Fibroblast of mammary gland (primary cell): ENCODE measurements at regions not wholly inside any gene's neighbourhood (a gene's known extent, or its start where the extent isn't known, plus 50 kb on each side); places are given as distances from the start of the nearest gene placed in this dataset.

Experiments
- DNase-seq: peaks from one replicate; pipeline ENCODE4 v3.0.0-alpha.2; 2010; ENCODE audit warnings: low read depth
- H3K4me3 ChIP-seq: 2 replicates; pipeline ENCODE4 v1.5.1; 2011; ENCODE audit warnings: low read depth, mild to moderate bottlenecking, low read length, moderate library complexity; ENCODE audit not compliant: control insufficient read depth
- TF ChIP-seq, protein P1 (sequence below): conservative IDR thresholded peaks from 2 replicates; pipeline ENCODE4 v1.5.1; 2011; ENCODE audit warnings: low read depth, low read length, inconsistent platforms; ENCODE audit not compliant: control insufficient read depth, insufficient read depth

DNA sequence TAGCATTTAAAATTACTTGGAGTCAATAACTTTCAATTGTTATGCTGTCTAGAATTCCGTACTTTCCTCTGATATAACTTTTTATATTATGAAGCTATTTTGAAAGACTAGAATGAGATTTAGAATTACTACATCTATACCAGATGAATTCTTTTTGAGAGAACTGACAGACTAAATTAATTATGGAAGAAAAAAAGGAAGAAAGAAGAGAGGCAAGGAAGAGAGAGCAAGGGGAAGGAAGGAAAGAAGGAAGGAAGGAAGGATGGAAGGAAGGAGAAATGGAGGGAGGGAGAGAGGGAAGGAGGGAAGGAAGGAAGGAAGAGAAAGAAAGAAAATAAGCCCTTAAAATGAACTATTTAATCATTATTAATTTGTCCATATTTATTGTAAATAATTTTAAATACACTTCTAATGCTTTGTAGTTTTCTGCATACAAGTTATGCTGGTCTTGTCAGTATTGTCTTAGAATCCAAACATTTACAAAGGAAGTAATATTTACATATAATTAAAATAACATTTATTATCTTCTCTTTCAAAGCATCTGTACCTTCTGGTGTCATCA is 280.4 kb upstream of the HSF2 start:
- no peak overlapping the region for H3K4me3 ChIP-seq
- TF ChIP-seq, protein P1, sequence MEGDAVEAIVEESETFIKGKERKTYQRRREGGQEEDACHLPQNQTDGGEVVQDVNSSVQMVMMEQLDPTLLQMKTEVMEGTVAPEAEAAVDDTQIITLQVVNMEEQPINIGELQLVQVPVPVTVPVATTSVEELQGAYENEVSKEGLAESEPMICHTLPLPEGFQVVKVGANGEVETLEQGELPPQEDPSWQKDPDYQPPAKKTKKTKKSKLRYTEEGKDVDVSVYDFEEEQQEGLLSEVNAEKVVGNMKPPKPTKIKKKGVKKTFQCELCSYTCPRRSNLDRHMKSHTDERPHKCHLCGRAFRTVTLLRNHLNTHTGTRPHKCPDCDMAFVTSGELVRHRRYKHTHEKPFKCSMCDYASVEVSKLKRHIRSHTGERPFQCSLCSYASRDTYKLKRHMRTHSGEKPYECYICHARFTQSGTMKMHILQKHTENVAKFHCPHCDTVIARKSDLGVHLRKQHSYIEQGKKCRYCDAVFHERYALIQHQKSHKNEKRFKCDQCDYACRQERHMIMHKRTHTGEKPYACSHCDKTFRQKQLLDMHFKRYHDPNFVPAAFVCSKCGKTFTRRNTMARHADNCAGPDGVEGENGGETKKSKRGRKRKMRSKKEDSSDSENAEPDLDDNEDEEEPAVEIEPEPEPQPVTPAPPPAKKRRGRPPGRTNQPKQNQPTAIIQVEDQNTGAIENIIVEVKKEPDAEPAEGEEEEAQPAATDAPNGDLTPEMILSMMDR, result no peak
- no peak for DNase-seq

DNA sequence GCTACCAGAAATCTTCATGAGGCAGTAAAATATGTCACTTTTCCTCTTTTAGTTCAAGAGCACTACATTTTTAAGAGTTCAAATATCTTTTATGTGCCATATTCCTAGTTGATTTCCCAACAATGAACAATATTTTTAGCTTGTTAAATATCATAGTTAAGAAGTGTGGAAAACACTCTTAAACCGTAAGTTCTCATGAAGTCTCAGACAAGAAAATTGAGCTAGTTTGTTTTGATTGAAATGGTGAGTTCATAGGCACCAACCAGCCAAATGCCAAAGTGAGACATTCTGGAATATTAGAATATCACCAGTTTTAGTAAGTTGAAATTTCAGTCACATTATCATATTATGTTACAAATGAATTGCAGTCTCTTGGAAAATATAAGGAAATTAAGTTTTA is 277.2 kb upstream of the HSF2 start:
- H3K4me3 ChIP-seq, result no peak overlapping the region
- TF ChIP-seq, protein P1, result no peak
- no peak for DNase-seq

DNA sequence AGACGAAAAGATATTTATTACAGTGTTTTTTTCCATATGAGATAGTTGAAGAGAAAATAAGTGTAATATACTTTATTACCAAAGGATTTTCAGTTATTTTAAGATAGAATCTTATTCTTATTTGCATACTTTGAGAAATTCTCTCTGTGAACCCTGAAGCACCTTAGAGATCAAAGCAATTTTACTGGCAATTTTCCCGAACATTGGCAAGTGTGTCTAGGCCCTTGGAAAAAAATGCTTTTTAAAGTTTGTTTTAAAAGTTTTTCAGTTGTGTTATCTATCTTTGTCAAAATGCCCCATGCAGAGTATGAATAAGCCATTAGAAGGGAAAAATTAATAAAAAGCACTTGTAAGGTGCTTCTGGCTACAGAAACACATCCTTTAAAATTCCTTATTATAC is 276.8 kb upstream of the HSF2 start:
- DNase-seq, result no peak
- TF ChIP-seq, protein P1, result no peak
- no peak overlapping the region for H3K4me3 ChIP-seq

DNA sequence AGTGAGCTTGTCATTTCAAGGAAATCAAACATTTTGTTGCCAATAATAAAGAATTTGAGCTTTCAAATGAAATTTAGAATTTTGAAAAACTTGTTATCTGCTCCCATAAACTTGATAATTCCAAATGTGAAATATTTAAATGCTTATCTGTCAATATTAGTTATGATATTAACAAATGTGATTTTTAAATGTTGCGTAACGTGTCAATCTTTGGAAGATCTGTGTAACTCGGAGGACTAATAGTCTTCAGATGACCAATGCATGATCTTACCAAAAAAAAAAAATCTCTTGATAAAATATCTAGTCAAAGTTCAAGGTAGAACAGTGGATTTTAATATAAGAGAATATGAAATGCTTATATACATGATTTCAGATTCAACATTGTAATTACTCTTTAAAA is 274.5 kb upstream of the HSF2 start:
- TF ChIP-seq, protein P1, result no peak
- H3K4me3 ChIP-seq, result no peak overlapping the region
- no peak for DNase-seq

DNA sequence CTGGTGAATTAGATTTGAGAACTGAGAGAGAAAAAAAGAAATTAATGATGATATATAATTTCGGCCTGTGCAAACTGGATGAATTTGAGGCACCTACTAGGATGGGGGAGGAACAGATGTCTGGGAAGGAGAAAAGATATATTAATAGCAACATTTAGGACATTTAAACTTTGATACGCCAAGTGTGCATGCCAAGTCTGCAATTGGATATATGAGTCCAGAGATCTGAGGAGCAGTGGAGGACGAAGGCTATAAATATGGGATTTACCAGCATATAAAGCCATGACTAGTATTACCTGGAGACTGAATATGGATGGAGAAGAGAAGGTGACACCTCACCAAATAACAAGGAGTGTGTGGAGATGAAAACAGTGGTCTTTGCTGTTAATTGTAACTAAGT is 272.6 kb upstream of the HSF2 start:
- DNase-seq, result no peak
- TF ChIP-seq, protein P1, result no peak
- no peak overlapping the region for H3K4me3 ChIP-seq

DNA sequence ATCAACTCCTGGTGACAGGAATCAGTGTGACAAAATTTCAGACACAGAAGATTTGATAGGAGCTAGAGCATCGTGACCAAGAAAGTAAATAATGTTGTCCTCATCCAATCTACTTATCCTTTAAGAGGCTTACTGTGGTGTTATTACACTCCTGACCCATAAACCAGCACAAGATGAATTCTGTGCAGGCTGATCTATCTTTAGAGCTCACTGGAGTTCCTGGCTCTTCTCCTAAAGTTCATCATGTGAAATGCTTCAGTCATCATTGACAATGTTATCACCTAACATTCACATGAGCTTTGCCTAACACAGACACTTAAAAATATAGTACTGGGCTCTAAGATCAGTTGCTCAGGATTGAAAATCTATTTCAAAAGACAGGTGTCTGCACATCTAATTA is 271.0 kb upstream of the HSF2 start:
- TF ChIP-seq, protein P1, result no peak
- DNase-seq, result no peak
- H3K4me3 ChIP-seq, result no peak overlapping the region
